ENCODE measurements at regions not wholly inside any gene's neighbourhood (a gene's known extent, or its start where the extent isn't known, plus 50 kb on each side); places are given as distances from the start of the nearest gene placed in this dataset.

- Mint-ChIP-seq H3K9me3 (no peaks in the 10 kb centered on the region), H3K27ac (no peak overlapping the region), H3K4me3 (no peak overlapping the region), H3K4me1 (no peaks in the 10 kb centered on the region), H3K27me3 (ENCODE audit: insufficient read depth, low read depth, poor library complexity) (no peaks in the 10 kb centered on the region), H3K36me3 (ENCODE audit: low read depth) (no peaks in the 10 kb centered on the region)
- no peak overlapping the region for H3K27ac ChIP-seq (ENCODE audit: low read depth)
- H3K4me1 ChIP-seq (ENCODE audit: insufficient read depth) = no peaks in the 10 kb centered on the region
- H3K4me3 ChIP-seq = no peak overlapping the region
- no peaks in the 10 kb centered on the region for H3K79me2 ChIP-seq (replicated peaks; ENCODE audit: insufficient read depth)
- DNase-seq (ENCODE audit: low spot score) (no peak), ATAC-seq (no peak)
- no peak for TF ChIP-seq ZNF114 (CRISPR knock-in tag; IDR thresholded peaks at IDR 0.05)
- no peak for TF ChIP-seq REST (IDR thresholded peaks at IDR 0.05; ENCODE audit: unreplicated experiment)
- TF ChIP-seq ETS1 (IDR thresholded peaks at IDR 0.05) = no peak
- no peak for TF ChIP-seq POLR2AphosphoS5 (IDR thresholded peaks at IDR 0.05; ENCODE audit: low read depth)
- no peak for TF ChIP-seq ZNF462 (CRISPR knock-in tag; IDR thresholded peaks at IDR 0.05)
- no peak for TF ChIP-seq CTCF (conservative IDR thresholded peaks at IDR 0.05; ENCODE audit: low read depth in 2 of 2)
- no peak for TF ChIP-seq JUNB (IDR thresholded peaks at IDR 0.05; ENCODE audit: unreplicated experiment)
- TF ChIP-seq EZH2 (IDR thresholded peaks at IDR 0.05; ENCODE audit: low read depth, unreplicated experiment) = no peak
- TF ChIP-seq EZH2phosphoT487 (IDR thresholded peaks at IDR 0.05; ENCODE audit: unreplicated experiment) = no peak
- no peak for TF ChIP-seq ZNF331 (CRISPR knock-in tag; IDR thresholded peaks at IDR 0.05; ENCODE audit: low read depth)
- no peak for TF ChIP-seq STAT1 (IDR thresholded peaks at IDR 0.05; ENCODE audit: unreplicated experiment)
- no peak overlapping the region for H2AFZ ChIP-seq
- no peaks in the 10 kb centered on the region for H3F3A ChIP-seq (replicated peaks; ENCODE audit: low read depth)
- no peak overlapping the region for H3K4me2 ChIP-seq
- no peaks in the 10 kb centered on the region for H3K36me3 ChIP-seq (ENCODE audit: insufficient read depth)
- no peaks in the 10 kb centered on the region for H3K9me2 ChIP-seq (ENCODE audit: insufficient read depth)
- H4K20me1 ChIP-seq (replicated peaks; ENCODE audit: insufficient read depth) = no peaks in the 10 kb centered on the region
- H3K27me3 ChIP-seq (ENCODE audit: insufficient read depth) = no peaks in the 10 kb centered on the region
Observed at GRCh38 chr4:106753426-106753825, 282.7 kb downstream of the DKK2 start.

All from GM23338 (cell line).